Astrocyte (in vitro differentiated cells and primary cell): ENCODE measurements at regions not wholly inside any gene's neighbourhood (a gene's known extent, or its start where the extent isn't known, plus 50 kb on each side); places are given as distances from the start of the nearest gene placed in this dataset.
A peak's percentile ranks its signal among the peaks of the same experiment; 100 is the strongest.

ENCODE experiments used
- DNase-seq: peaks from one replicate; pipeline ENCODE4 v3.0.0-alpha.2; 2010; ENCODE audit warnings: low read depth
- FAIRE-seq: peaks from 2 replicates; lab custom pipeline; 2011; peaks lifted over from hg19 to GRCh38; lab: Jason Lieb, UNC
- H2AFZ ChIP-seq: 2 replicates; pipeline ENCODE4 v1.6.0; 2012; ENCODE audit warnings: low read depth, low read length, inconsistent platforms
- H3K27ac ChIP-seq: 2 replicates; pipeline ENCODE4 v1.5.1; 2011; ENCODE audit warnings: low read depth, low read length, inconsistent platforms
- H3K27me3 ChIP-seq: 2 replicates; pipeline ENCODE4 v1.6.0; 2011; ENCODE audit warnings: low read length, inconsistent platforms; ENCODE audit not compliant: insufficient read depth
- H3K36me3 ChIP-seq: 2 replicates; pipeline ENCODE4 v1.5.1; 2011; ENCODE audit warnings: low read length, inconsistent platforms; ENCODE audit not compliant: insufficient read depth
- H3K4me1 ChIP-seq: 2 replicates; pipeline ENCODE4 v1.5.1; 2011; ENCODE audit warnings: low read length, inconsistent platforms; ENCODE audit not compliant: insufficient read depth
- H3K4me2 ChIP-seq: 2 replicates; pipeline ENCODE4 v1.6.0; 2012; ENCODE audit warnings: low read length, inconsistent platforms
- H3K4me3 ChIP-seq: 2 replicates; pipeline ENCODE4 v1.5.1; 2011; ENCODE audit warnings: low read depth, mild to moderate bottlenecking, low read length, inconsistent platforms; ENCODE audit not compliant: insufficient read depth
- H3K79me2 ChIP-seq: 2 replicates; pipeline ENCODE4 v1.6.0; 2012; ENCODE audit warnings: mild to moderate bottlenecking, low read length, inconsistent platforms; ENCODE audit not compliant: insufficient read depth
- H3K9ac ChIP-seq: 2 replicates; pipeline ENCODE4 v1.6.0; 2012; ENCODE audit warnings: mild to moderate bottlenecking, low read length, inconsistent platforms
- H3K9me3 ChIP-seq: 2 replicates; pipeline ENCODE4 v1.5.1; 2012; ENCODE audit warnings: low read depth, mild to moderate bottlenecking, low read length, inconsistent platforms; ENCODE audit not compliant: insufficient read depth
- H4K20me1 ChIP-seq: 2 replicates; pipeline ENCODE4 v1.6.0; 2012; ENCODE audit warnings: low read length, inconsistent platforms; ENCODE audit not compliant: insufficient read depth
- H3K27ac Mint-ChIP-seq: one replicate; pipeline ENCODE4 v1.8.0; 2021; ENCODE audit warnings: mild to moderate bottlenecking, mixed read lengths; ENCODE audit not compliant: unreplicated experiment
- H3K27me3 Mint-ChIP-seq: one replicate; pipeline ENCODE4 v1.8.0; 2021; ENCODE audit warnings: low read depth, mixed read lengths; ENCODE audit not compliant: unreplicated experiment
- H3K36me3 Mint-ChIP-seq: one replicate; pipeline ENCODE4 v1.8.0; 2021; ENCODE audit warnings: low read depth, mixed read lengths; ENCODE audit not compliant: unreplicated experiment
- H3K4me1 Mint-ChIP-seq: one replicate; pipeline ENCODE4 v1.8.0; 2021; ENCODE audit warnings: low read depth, mixed read lengths; ENCODE audit not compliant: unreplicated experiment
- H3K4me3 Mint-ChIP-seq: one replicate; pipeline ENCODE4 v1.8.0; 2021; ENCODE audit warnings: mild to moderate bottlenecking, moderate library complexity, mixed read lengths; ENCODE audit not compliant: unreplicated experiment
- H3K9me3 Mint-ChIP-seq: one replicate; pipeline ENCODE4 v1.8.0; 2021; ENCODE audit warnings: mild to moderate bottlenecking, mixed read lengths; ENCODE audit not compliant: unreplicated experiment
- EZH2 ChIP-seq: IDR thresholded peaks from 2 replicates; pipeline ENCODE4 v1.6.1; 2012; ENCODE audit warnings: mild to moderate bottlenecking, low read length, inconsistent platforms; ENCODE audit not compliant: insufficient read depth
- TF ChIP-seq, protein P1 (sequence below): IDR thresholded peaks from 2 replicates; pipeline ENCODE4 v1.5.1; 2011; ENCODE audit warnings: low read depth, mild to moderate bottlenecking, inconsistent platforms, low read length, moderate library complexity; ENCODE audit not compliant: insufficient read depth

DNA sequence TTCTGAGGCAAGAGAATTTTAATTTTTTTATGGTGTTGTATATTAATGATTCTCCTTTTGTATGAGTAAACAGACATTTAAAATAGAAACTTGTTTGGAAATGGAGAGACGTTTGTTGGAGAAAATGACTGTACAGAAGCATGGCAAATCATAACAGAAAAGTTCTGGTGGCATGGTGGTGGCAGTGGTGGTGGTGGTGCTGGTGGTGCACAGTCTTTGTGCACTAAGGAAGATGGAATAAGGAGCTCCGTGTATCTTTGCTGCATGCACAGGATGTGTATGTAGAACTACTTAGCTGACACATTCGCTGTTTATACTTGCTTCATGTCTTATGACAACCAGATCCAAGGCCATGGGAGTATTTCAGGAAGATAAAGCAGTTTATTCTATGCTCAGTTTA is 294.9 kb downstream of the UTRN start:
- no peak for TF ChIP-seq EZH2
- TF ChIP-seq, protein P1, sequence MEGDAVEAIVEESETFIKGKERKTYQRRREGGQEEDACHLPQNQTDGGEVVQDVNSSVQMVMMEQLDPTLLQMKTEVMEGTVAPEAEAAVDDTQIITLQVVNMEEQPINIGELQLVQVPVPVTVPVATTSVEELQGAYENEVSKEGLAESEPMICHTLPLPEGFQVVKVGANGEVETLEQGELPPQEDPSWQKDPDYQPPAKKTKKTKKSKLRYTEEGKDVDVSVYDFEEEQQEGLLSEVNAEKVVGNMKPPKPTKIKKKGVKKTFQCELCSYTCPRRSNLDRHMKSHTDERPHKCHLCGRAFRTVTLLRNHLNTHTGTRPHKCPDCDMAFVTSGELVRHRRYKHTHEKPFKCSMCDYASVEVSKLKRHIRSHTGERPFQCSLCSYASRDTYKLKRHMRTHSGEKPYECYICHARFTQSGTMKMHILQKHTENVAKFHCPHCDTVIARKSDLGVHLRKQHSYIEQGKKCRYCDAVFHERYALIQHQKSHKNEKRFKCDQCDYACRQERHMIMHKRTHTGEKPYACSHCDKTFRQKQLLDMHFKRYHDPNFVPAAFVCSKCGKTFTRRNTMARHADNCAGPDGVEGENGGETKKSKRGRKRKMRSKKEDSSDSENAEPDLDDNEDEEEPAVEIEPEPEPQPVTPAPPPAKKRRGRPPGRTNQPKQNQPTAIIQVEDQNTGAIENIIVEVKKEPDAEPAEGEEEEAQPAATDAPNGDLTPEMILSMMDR: no peak
- peaks cover 4% of the 10 kb centered on the region for H4K20me1 ChIP-seq
- H3K4me2 ChIP-seq: no peak overlapping the region
- H3K36me3 ChIP-seq: no peaks in the 10 kb centered on the region
- H3K4me1 ChIP-seq: no peaks in the 10 kb centered on the region
- H3K9ac ChIP-seq: no peak overlapping the region
- Mint-ChIP-seq H3K27me3 (no peaks in the 10 kb centered on the region), H3K9me3 (no peaks in the 10 kb centered on the region), H3K4me3 (no peak overlapping the region), H3K27ac (no peak overlapping the region), H3K4me1 (peaks cover 12% of the 10 kb centered on the region), H3K36me3 (peaks cover 12% of the 10 kb centered on the region)
- H3K9me3 ChIP-seq: no peaks in the 10 kb centered on the region
- H3K79me2 ChIP-seq: no peaks in the 10 kb centered on the region
- FAIRE-seq (no peak), DNase-seq (no peak)
- no peak overlapping the region for H3K4me3 ChIP-seq
- no peaks in the 10 kb centered on the region for H3K27me3 ChIP-seq
- H2AFZ ChIP-seq: no peak overlapping the region
- H3K27ac ChIP-seq: no peak overlapping the region

DNA sequence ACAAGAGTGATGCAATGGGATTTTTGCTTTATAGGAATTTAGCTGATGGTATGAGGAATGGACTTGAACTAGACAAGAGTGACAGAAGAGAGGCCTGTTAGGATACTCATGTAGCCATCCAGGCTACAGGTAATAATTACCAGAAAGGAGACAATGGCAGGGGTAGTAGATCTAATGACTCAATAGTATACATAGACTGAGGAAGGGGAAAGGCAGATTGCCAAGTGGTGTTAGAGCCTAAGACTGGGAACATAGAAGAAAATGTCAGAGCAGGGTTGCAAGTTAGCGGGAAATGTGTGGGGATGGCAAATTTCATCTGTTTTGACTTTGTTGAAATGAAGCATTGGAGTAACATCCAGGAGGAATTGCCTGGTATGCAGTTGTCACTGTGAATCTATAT is 295.6 kb downstream of the UTRN start:
- H2AFZ ChIP-seq: no peak overlapping the region
- H3K4me1 Mint-ChIP-seq: peaks cover 12% of the 10 kb centered on the region
- peaks cover 12% of the 10 kb centered on the region for H3K36me3 Mint-ChIP-seq
- DNase-seq (no peak), FAIRE-seq (no peak)
- H3K27ac Mint-ChIP-seq: no peak overlapping the region
- no peaks in the 10 kb centered on the region for H3K36me3 ChIP-seq
- no peaks in the 10 kb centered on the region for H3K9me3 ChIP-seq
- no peaks in the 10 kb centered on the region for H3K79me2 ChIP-seq
- H3K27me3 Mint-ChIP-seq: no peaks in the 10 kb centered on the region
- no peak overlapping the region for H3K27ac ChIP-seq
- H3K4me2 ChIP-seq: no peak overlapping the region
- H3K4me1 ChIP-seq: no peaks in the 10 kb centered on the region
- H4K20me1 ChIP-seq: peaks cover 4% of the 10 kb centered on the region
- no peak overlapping the region for H3K4me3 Mint-ChIP-seq
- no peak overlapping the region for H3K4me3 ChIP-seq
- no peak overlapping the region for H3K9ac ChIP-seq
- no peaks in the 10 kb centered on the region for H3K9me3 Mint-ChIP-seq
- TF ChIP-seq, protein P1: no peak
- no peak for TF ChIP-seq EZH2
- H3K27me3 ChIP-seq: no peaks in the 10 kb centered on the region

DNA sequence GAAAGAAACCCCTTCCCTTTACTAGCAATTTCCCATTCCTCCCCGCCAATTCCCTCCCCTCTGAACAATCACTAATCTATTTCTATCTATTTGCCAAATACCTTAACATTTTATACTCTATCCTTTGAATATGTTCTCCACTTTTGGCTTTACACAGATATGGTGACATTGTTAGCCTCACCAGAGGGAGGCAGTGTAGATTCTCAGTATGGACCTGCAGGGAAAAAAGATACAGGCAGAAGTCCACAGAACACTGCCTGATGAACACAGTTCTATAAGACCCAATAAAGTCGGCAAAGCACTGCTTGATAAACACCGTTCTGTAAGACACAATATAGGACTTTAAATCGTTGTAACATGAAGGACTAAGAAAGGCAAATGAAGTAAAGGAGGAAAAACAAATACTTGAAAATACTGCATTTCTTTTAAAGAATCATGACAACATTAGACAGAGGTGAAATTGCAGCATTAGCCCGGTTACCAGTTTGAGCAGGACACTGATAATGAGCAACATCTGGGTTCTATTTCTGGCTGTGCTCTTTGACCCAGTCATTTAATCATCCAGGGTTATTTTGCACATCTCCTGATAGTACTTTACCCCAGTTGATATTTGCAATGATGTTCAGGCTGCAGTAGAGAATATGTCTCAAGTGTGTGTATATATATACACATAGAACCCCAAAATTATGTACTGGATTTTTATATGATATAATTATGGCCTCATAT is 296.8 kb downstream of the UTRN start:
- no peak overlapping the region for H3K27ac Mint-ChIP-seq
- no peak overlapping the region for H3K4me2 ChIP-seq
- no peak for FAIRE-seq

More for the DNA sequence above, 296.8 kb downstream of the UTRN start:
- no peak for TF ChIP-seq EZH2
- TF ChIP-seq, protein P1: peak; percentile 48
- no peak overlapping the region for H3K4me3 ChIP-seq
- no peaks in the 10 kb centered on the region for H3K79me2 ChIP-seq
- H2AFZ ChIP-seq: no peak overlapping the region
- no peak overlapping the region for H3K4me3 Mint-ChIP-seq
- H3K4me1 Mint-ChIP-seq: peaks cover 12% of the 10 kb centered on the region
- H3K9ac ChIP-seq: no peak overlapping the region
- H3K36me3 Mint-ChIP-seq: peaks cover 12% of the 10 kb centered on the region
- H3K27me3 Mint-ChIP-seq: no peaks in the 10 kb centered on the region
- H4K20me1 ChIP-seq: peaks cover 4% of the 10 kb centered on the region
- H3K36me3 ChIP-seq: no peaks in the 10 kb centered on the region
- no peak for DNase-seq
- H3K27me3 ChIP-seq: no peaks in the 10 kb centered on the region
- H3K4me1 ChIP-seq: no peaks in the 10 kb centered on the region
- no peak overlapping the region for H3K27ac ChIP-seq
- no peaks in the 10 kb centered on the region for H3K9me3 ChIP-seq
- no peaks in the 10 kb centered on the region for H3K9me3 Mint-ChIP-seq
